DMS 273 treated with DMSO at 0.1 percent for 48 hours (cell line): ENCODE measurements at regions not wholly inside any gene's neighbourhood (a gene's known extent, or its start where the extent isn't known, plus 50 kb on each side); places are given as distances from the start of the nearest gene placed in this dataset.
"Not testable (repeated sequence)": the region's sequence is repeated elsewhere in the genome, so short reads cannot be mapped to it uniquely, and the experiment has no call there.

Experiments used
- DNase-seq: peaks from one replicate; lab custom pipeline; 2025; lab: John Stamatoyannopoulos, UW

DNA sequence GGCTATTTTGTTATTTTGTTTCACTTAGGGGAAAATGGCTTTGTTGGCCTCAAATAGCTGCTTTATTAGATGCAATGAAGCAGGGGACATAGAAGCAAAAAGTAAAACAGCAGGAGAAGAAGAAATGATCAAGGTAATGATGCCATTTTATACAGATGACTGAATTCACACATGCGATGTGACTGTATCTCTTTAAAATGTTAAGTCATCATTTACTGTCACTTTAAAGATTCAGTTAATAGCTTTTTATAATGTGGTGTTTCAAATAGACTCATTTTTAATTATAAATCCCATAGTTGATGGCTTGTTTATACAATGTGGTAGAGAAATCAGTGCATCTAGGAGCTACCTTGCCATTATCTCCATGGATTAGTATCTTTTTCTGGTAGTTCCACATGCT lies 863.9 kb upstream of the DEFB115 start:
- DNase-seq: not testable (repeated sequence)

DNA sequence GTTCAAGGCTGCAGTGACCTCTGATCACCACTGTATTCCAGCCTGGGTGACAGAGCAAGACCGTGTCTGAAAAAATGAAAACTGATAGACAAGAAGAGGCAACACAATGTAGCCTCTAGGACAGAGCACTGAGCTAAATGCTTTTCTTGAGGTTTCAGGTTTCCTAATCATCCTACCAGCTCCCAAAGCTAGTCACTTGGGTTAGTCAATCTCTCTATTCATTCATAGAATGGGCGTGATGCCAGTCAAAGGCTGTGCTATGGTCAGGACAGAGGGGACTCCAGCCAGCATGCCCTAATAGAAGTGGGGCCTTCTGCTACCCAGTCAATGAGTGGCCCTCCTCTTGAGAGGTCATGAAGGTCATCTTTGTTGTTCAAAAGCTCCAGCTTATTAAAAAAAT lies 860.4 kb upstream of the DEFB115 start:
- DNase-seq: not testable (repeated sequence)

DNA sequence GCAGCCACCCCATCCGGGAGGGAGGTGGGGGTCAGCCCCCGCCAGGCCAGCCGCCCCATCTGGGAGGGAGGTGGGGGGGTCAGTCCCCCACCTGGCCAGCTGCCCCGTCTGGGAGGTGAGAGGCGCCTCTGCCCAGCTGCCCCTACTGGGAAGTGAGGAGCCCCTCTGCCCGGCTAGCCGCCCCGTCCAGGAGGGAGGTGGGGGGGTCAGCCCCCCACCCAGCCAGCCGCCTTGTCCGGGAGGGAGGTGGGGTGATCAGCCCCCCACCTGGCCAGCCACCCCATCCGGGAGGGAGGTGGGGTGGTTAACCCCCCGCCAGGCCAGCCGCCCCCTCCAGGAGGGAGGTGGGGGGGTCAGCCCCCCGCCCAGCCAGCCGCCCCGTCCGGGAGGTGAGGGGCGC lies 852.4 kb upstream of the DEFB115 start:
- DNase-seq: not testable (repeated sequence)

DNA sequence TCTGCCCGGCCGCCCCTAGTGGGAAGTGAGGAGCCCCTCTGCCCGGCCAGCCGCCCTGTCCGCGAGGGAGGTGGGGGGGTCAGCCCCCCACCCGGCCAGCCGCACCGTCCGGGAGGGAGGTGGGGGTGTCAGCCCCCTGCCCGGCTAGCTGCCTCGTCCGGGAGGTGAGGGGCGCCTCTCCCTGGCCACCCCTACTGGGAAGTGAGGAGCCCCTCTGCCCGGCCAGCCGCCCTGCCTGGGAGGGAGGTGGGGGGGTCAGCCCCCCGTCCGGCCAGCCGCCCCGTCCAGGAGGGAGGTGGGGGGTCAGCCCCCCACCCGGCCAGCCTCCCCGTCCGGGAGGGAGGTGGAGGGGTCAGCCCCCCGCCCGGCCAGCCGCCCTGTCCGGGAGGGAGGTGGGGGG lies 851.9 kb upstream of the DEFB115 start:
- not testable (repeated sequence) for DNase-seq

DNA sequence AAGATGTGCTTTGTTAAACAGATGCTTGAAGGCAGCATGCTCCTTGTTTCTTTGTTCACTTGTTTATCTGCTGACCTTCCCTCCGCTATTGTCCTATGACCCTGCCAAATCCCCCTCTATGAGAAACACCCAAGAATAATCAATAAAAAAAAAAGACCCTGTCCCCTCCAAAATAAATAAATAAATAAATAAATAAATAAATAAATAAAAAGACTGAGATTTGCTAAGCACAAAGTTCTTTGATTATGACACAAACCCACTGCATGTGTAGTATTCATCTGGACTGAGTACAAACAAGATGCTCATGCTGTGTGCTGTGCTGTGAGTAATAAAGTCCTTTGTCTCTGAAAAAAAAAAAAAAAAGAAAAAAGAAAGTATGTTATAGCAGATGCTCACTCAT lies 851.1 kb upstream of the DEFB115 start:
- not testable (repeated sequence) for DNase-seq

DNA sequence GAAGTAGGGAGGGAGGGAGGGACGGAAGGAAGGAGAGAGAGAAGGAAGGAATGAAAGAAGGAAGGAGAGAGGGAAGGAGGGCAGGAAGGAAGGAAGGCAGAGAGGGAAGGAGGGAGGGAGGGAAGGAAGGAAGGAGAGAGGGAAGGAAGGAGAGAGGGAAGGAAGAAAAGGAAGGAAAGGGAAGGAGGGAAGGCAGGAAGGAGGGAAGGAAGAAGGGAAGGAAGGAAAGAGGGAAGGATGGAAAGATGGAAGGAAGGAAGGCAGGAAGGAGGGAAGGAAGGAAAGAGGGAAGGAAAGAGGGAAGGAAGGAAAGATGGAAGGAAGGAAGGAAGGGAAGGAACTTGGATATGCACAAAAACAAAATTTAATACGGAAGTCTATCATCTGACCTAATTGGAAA lies 844.5 kb upstream of the DEFB115 start:
- DNase-seq: no peak

DNA sequence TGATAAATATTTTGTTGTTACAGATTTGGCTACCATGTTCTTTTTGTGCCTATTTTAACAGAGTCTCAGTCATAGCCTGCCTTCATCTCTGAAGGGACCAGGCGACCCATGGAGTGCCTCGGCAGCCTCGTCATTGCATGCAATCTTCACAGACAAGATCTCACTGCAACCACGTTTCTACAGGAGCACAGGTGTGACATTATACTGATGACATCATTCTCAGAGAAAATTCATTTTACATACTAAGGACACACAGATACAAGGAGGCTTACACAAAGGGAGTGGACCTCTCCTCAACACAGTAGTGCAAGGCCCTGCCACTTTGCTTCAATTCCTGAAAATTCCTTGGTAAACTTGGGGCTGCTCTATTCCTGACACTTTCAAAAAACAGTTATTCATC lies 840.1 kb upstream of the DEFB115 start:
- DNase-seq: not testable (repeated sequence)

DNA sequence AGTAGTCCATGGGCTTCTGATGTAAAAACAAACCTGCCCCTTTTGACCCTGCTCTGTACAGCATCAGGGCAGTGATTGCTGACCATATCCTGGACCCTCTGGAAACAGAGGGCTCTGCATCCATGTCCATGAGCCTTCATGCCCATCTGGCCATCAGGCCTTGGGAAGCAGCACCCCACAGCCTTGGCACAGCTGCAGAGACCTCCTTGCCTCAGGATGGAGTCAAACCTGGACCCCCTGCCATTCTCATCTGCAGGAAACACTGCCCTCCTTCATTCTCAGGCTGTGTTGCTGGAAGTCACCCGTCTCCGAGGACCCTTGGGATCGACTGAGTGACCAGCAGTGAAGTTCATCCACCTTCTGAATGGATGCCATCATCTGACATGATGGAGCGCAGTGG lies 839.1 kb upstream of the DEFB115 start:
- not testable (repeated sequence) for DNase-seq

DNA sequence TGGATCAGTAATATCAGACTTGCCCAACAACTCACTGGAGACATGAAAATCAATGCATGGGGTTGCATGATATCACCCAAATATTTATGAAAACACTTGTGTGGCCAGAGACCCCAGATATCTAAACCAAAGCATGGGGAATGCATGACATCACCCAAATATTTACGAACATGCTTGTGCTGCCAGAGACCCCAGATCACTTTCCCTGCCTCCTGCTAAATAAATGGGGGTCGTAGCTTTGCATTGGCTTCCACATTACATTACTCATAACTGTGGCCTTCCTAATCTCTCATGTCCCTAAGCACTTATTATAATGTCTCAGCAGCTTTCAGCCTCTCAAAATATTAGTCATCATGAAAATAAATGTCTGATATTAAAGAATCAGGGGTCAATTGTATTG lies 838.0 kb upstream of the DEFB115 start:
- no peak for DNase-seq

DNA sequence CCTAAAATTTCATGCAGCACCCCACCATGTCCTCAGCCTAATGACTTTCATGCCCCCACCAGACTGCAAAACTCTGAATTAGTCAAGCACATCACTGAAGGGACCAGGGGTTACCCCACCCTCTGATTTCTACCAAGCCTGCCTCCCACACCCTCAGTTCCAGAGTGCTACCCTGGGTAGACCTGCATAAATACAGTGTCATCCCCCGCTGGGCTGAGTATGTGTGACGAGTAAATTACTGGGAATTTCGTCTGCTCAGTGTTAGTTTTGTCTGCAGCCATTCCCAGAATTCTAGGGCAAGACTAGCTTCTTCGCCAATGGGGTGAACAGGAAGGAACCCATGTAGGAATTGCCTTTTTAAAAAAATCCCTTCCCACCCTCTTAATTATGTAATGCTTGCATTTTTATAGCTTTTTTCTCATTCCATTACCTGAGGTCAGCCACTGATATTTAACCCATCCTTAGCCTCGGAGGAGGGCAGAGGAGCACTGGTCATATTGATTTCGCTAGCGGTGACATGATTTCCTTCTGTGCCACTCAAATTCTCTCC lies 837.5 kb upstream of the DEFB115 start:
- DNase-seq: not testable (repeated sequence)
